Adipocyte (in vitro differentiated cells): ENCODE measurements at regions not wholly inside any gene's neighbourhood (a gene's known extent, or its start where the extent isn't known, plus 50 kb on each side); places are given as distances from the start of the nearest gene placed in this dataset.

Source experiments
- DNase-seq: peaks from one replicate; pipeline ENCODE4 v3.0.0-alpha.2; 2015; ENCODE audit warnings: low read depth
- H3K27me3 ChIP-seq: replicated peaks from 2 replicates; pipeline ENCODE4 v1.7.0; 2013; ENCODE audit warnings: mild to moderate bottlenecking, low read length, moderate library complexity; ENCODE audit not compliant: control insufficient read depth, insufficient read depth
- H3K36me3 ChIP-seq: 2 replicates; pipeline ENCODE4 v1.7.0; 2013; ENCODE audit warnings: low read length, mild to moderate bottlenecking, moderate library complexity; ENCODE audit not compliant: control insufficient read depth, insufficient read depth, severe bottlenecking
- H3K4me1 ChIP-seq: 2 replicates; pipeline ENCODE4 v1.7.0; 2013; ENCODE audit warnings: mild to moderate bottlenecking, low read length, moderate library complexity; ENCODE audit not compliant: control insufficient read depth, insufficient read depth
- H3K4me3 ChIP-seq: 2 replicates; pipeline ENCODE4 v1.7.0; 2013; ENCODE audit warnings: mild to moderate bottlenecking, low read length, moderate library complexity
- H3K9ac ChIP-seq: 2 replicates; pipeline ENCODE4 v1.7.0; 2013; ENCODE audit warnings: mild to moderate bottlenecking, low read length, moderate library complexity
- H3K9me3 ChIP-seq: 2 replicates; pipeline ENCODE4 v1.7.0; 2013; ENCODE audit warnings: mild to moderate bottlenecking, low read length, moderate library complexity; ENCODE audit not compliant: control insufficient read depth

DNA sequence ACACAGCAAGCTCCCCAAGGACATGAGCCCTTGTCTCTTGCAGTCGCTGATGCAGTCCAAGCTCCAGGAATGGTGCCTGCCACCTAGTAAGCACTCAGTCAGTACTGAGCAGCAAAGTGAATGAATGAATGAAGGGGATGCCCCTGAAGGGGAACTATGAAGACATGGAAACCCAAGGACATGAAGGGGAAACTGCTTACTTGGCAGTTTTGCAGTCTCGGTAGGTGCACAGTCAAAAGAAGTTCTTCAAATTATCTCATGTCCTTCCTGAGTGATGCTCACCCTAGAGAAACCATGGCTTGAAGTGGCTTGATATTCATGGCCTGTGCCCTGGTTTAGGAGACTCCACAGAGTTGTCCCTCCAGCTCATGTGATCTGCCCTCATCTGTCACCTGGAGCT is 102.1 kb upstream of the DLX2 start:
- Histone ChIP-seq H3K9me3 (peaks cover 3% of the 10 kb centered on the region), H3K27me3 (no peaks in the 10 kb centered on the region), H3K4me1 (peaks cover 14% of the 10 kb centered on the region), H3K36me3 (no peaks in the 10 kb centered on the region), H3K4me3 (no peak overlapping the region), H3K9ac (no peak overlapping the region)
- DNase-seq, result no peak

DNA sequence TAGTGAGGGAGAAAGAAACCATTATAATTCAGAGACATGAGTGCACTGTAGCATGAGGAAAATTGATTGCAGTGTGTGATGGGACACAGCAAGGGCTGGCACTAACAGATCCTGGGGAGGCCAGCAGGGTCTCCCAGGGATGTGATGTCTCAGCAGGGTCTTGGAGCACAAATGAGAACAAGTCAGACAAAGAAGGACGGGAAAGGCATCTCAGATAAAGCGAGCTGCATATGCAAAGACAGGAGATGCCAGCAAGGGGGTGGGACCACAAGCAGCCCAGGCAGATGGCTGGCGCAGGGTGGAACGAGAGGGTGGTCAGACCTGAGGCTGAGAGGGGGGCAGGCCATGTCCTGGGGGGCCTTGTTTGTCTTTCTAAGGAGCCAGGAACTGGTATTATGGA is 102.6 kb upstream of the DLX2 start:
- Histone ChIP-seq H3K4me1 (peaks cover 14% of the 10 kb centered on the region), H3K4me3 (no peak overlapping the region), H3K9ac (no peak overlapping the region), H3K27me3 (no peaks in the 10 kb centered on the region), H3K36me3 (no peaks in the 10 kb centered on the region), H3K9me3 (peaks cover 2% of the 10 kb centered on the region)
- DNase-seq, result no peak

- Histone ChIP-seq H3K27me3 (no peaks in the 10 kb centered on the region), H3K9ac (no peak overlapping the region), H3K4me1 (peaks cover 14% of the 10 kb centered on the region), H3K4me3 (no peak overlapping the region), H3K9me3 (no peaks in the 10 kb centered on the region), H3K36me3 (no peaks in the 10 kb centered on the region)
- no peak for DNase-seq
Measured at GRCh38 chr2:172207911-172208310, 105.2 kb upstream of the DLX2 start.

DNA sequence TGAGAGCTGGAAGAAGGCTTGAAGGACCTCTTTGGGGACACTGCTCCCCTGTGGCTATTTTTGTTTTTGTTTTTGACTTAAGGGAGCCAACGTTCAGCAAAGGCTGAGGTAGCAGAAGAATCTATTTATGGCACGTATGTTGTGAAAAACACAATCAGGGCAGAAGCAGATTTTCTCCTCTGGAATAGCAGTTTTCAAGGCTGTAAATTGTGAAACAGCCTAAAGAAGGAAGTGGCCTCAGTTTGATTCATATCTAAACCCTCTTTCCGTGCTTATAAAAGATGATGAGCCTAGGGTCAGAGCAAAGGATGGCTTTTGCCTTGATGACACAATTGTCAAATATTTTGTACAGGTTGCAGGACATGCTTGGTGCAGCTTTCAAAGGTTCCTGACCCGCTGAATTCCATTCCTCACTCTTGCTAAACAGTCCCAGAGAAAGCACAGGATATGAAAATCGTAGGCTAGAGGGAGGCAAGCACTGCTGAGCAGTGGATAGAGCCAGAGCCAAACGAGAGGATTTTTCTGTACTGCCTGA is 106.2 kb upstream of the DLX2 start:
- DNase-seq, result peak; percentile 48
- H3K9ac ChIP-seq, result no peak overlapping the region
- no peaks in the 10 kb centered on the region for H3K9me3 ChIP-seq
- H3K4me1 ChIP-seq, result peaks cover 14% of the 10 kb centered on the region
- H3K27me3 ChIP-seq, result no peaks in the 10 kb centered on the region
- no peak overlapping the region for H3K4me3 ChIP-seq
- H3K36me3 ChIP-seq, result no peaks in the 10 kb centered on the region

DNA sequence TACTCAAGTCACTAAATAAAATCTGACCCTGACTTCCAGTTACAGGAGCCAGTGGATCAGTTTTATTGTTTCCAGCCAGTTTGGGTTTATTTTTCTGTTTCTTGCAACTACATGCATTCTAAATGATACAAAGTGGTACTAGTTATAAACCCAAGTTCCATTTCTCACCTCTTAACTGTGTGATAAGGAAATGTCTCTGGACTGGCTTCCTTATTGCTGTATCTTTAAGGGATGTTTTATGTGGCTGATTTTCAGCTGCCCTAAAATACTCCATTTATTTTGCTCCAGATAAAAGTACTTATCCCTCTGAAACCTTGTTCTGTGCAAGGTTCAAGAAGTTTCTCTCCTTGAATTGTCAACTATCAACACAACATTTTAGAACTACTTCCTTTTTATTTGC is 107.9 kb upstream of the DLX2 start:
- H3K4me3 ChIP-seq, result no peak overlapping the region
- H3K4me1 ChIP-seq, result peaks cover 14% of the 10 kb centered on the region
- H3K27me3 ChIP-seq, result no peaks in the 10 kb centered on the region
- H3K9me3 ChIP-seq, result no peaks in the 10 kb centered on the region
- no peak overlapping the region for H3K9ac ChIP-seq
- no peak for DNase-seq
- no peaks in the 10 kb centered on the region for H3K36me3 ChIP-seq

GRCh38 chr2:172211512-172211911 is 108.8 kb upstream of the DLX2 start:
- Histone ChIP-seq H3K27me3 (no peaks in the 10 kb centered on the region), H3K9ac (no peak overlapping the region), H3K4me3 (no peak overlapping the region), H3K4me1 (peaks cover 14% of the 10 kb centered on the region), H3K9me3 (no peaks in the 10 kb centered on the region), H3K36me3 (no peaks in the 10 kb centered on the region)
- DNase-seq, result no peak

- H3K27me3 ChIP-seq, result no peaks in the 10 kb centered on the region
- peaks cover 14% of the 10 kb centered on the region for H3K4me1 ChIP-seq
- no peak overlapping the region for H3K4me3 ChIP-seq
- no peak overlapping the region for H3K9ac ChIP-seq
- no peaks in the 10 kb centered on the region for H3K9me3 ChIP-seq
- no peak for DNase-seq
- no peaks in the 10 kb centered on the region for H3K36me3 ChIP-seq
Measured at GRCh38 chr2:172213116-172213860, 110.6 kb upstream of the DLX2 start.

GRCh38 chr2:172214252-172214651 is 111.6 kb upstream of the DLX2 start:
- H3K4me3 ChIP-seq, result no peak overlapping the region

GRCh38 chr2:172215172-172215935 is 112.7 kb upstream of the DLX2 start:
- Histone ChIP-seq H3K36me3 (no peaks in the 10 kb centered on the region), H3K27me3 (no peaks in the 10 kb centered on the region), H3K9ac (no peak overlapping the region), H3K9me3 (no peaks in the 10 kb centered on the region), H3K4me3 (no peak overlapping the region), H3K4me1 (no peaks in the 10 kb centered on the region)
- no peak for DNase-seq

More at GRCh38 chr2:172214252-172214651, 111.6 kb upstream of the DLX2 start:
- Histone ChIP-seq H3K4me1 (peaks cover 5% of the 10 kb centered on the region), H3K36me3 (no peaks in the 10 kb centered on the region), H3K27me3 (no peaks in the 10 kb centered on the region), H3K9ac (no peak overlapping the region), H3K9me3 (no peaks in the 10 kb centered on the region)
- DNase-seq, result no peak

DNA sequence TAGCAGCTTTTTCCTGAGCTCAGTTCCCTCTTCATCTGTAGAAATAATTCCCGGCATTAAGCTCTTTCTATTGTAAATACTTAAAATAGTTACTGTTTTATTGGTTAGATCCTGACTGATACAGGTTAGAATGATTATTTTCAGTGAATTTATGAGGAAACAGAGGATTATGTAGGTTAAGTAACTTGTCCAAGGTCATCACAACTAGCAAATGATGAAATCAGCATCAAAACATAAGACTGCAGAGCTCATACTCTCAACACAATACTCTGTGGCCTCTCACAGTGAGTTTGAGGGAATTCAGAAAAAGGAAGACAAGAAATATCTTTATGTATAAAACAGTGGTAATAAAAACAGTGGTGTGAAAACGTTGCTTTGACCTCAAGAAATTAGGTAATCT is 113.2 kb upstream of the DLX2 start:
- H3K4me1 ChIP-seq, result no peaks in the 10 kb centered on the region
- no peaks in the 10 kb centered on the region for H3K36me3 ChIP-seq
- H3K9me3 ChIP-seq, result no peaks in the 10 kb centered on the region
- DNase-seq, result no peak
- H3K27me3 ChIP-seq, result no peaks in the 10 kb centered on the region
- H3K9ac ChIP-seq, result no peak overlapping the region
- no peak overlapping the region for H3K4me3 ChIP-seq

- no peak overlapping the region for H3K9ac ChIP-seq
Measured at GRCh38 chr2:172216477-172216876, 113.8 kb upstream of the DLX2 start.

More at GRCh38 chr2:172216477-172216876, 113.8 kb upstream of the DLX2 start:
- Histone ChIP-seq H3K4me3 (no peak overlapping the region), H3K9me3 (no peaks in the 10 kb centered on the region), H3K36me3 (no peaks in the 10 kb centered on the region), H3K4me1 (no peaks in the 10 kb centered on the region), H3K27me3 (peaks cover 2% of the 10 kb centered on the region)
- DNase-seq, result no peak
